Rectal smooth muscle tissue (tissue), 1 donor: ENCODE measurements at regions not wholly inside any gene's neighbourhood (a gene's known extent, or its start where the extent isn't known, plus 50 kb on each side); places are given as distances from the start of the nearest gene placed in this dataset.
"Not testable (repeated sequence)": the region's sequence is repeated elsewhere in the genome, so short reads cannot be mapped to it uniquely, and the experiment has no call there.

ENCODE experiments used
- H3K27ac ChIP-seq: one replicate; pipeline ENCODE4 v1.7.0; 2013; ENCODE audit warnings: low read depth, low read length, inconsistent platforms
- H3K27me3 ChIP-seq: one replicate; pipeline ENCODE4 v1.7.0; 2013; ENCODE audit warnings: low read length; ENCODE audit not compliant: control insufficient read depth, insufficient read depth
- H3K36me3 ChIP-seq: one replicate; pipeline ENCODE4 v1.7.0; 2013; ENCODE audit warnings: low read length; ENCODE audit not compliant: control insufficient read depth, insufficient read depth
- H3K4me1 ChIP-seq: one replicate; pipeline ENCODE4 v1.7.0; 2013; ENCODE audit warnings: low read length; ENCODE audit not compliant: control insufficient read depth, insufficient read depth
- H3K4me3 ChIP-seq: one replicate; pipeline ENCODE4 v1.7.0; 2013; ENCODE audit warnings: low read length
- H3K9ac ChIP-seq: one replicate; pipeline ENCODE4 v1.7.0; 2013; ENCODE audit warnings: low read length

DNA sequence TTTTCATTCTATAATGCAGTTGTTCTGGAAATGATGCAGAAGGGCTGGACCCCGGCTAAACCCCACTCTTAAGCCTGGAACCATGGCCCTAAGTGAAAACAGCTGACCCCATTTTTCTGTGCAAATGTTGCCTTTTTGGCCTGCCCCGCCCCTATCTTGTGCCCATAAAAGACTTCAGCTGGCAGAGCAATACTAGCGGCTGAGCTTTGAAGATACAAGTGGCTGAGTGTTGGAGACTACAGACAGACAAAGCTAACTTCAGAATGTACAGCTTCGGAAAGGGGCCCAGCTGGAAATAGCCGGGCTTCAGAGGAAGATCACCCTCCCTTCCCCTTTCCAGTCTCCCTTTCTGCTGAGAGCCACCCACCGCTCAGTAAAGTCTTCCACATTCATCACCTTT, 258.6 kb upstream of the SPTLC3 start:
- Histone ChIP-seq H3K4me1 (no peaks in the 10 kb centered on the region), H3K27ac (no peak overlapping the region), H3K36me3 (no peaks in the 10 kb centered on the region), H3K9ac (no peak overlapping the region), H3K4me3 (no peak overlapping the region), H3K27me3 (no peaks in the 10 kb centered on the region)

DNA sequence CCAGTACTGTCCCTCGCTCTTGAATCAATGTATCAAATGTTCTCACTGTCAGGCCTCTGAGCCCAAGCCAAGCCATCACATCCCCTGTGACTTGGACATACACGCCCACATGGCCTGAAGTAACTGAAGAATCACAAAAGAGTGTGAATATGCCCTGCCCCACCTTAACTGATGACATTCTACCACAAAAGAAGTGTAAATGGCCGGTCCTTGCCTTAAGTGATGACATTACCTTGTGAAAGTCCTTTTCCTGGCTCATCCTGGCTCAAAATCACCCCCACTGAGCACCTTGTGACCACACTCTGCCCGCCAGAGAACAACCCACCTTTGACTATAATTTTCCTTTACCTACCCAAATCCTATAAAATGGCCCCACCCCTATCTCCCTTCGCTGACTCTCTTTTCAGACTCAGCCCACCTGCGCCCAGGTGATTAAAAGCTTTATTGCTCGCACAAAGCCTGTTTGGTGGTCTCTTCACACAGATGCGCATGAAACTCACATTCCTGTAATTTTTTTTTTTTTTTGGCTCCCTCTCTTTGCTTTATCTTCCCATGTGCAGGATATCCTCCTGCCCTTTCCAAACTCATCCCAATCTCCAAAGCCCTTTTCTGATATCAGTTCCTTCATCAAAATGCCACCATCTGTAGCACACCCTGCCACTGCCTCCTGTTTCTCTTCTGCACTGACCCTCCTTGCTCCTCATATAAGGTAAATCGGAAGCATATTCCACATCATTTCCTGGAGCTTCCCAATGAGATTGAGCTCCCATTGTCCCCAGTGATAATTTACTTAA, 255.7 kb upstream of the SPTLC3 start:
- H3K4me1 ChIP-seq, H3K4me3 ChIP-seq: not testable (repeated sequence)

DNA sequence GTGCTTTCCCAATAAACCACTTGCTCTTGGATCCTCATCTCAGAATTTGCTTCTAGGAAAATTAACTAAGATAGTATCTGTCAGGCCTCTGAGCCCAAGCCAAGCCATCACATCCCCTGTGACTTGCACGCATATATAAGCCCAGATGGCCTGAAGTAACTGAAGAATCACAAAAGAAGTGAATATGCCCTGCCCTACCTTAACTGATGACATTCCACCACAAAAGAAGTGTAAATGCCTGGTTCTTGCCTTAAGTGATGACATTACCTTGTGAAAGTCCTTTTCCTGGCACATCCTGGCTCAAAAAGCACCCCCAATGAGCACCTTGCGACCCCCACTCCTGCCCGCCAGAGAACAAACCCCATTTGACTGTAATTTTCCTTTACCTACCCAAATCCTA, 255.0 kb upstream of the SPTLC3 start:
- not testable (repeated sequence) for H3K9ac ChIP-seq, H3K4me1 ChIP-seq, H3K4me3 ChIP-seq, H3K27ac ChIP-seq, H3K27me3 ChIP-seq, H3K36me3 ChIP-seq

More for the DNA sequence above, 255.7 kb upstream of the SPTLC3 start:
- not testable (repeated sequence) for H3K9ac ChIP-seq, H3K36me3 ChIP-seq, H3K27ac ChIP-seq, H3K27me3 ChIP-seq

DNA sequence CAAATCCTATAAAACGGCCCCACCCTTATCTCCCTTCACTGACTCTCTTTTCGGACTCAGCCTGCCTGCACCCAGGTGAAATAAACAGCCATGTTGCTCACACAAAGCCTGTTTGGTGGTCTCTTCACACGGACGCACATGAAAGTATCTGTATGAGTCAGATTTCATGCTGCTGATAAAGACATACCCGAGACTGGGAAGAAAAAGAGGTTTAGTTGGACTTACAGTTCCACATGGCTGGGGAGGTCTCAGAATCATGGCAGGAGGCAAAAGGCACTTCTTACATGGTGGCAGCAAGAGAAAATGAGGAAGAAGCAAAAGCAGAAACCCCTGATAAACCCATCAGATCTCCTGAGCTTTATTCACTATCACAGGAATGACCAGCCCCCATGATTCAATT, 249.3 kb upstream of the SPTLC3 start:
- H3K27me3 ChIP-seq, H3K4me3 ChIP-seq, H3K27ac ChIP-seq, H3K4me1 ChIP-seq, H3K36me3 ChIP-seq, H3K9ac ChIP-seq: not testable (repeated sequence)

DNA sequence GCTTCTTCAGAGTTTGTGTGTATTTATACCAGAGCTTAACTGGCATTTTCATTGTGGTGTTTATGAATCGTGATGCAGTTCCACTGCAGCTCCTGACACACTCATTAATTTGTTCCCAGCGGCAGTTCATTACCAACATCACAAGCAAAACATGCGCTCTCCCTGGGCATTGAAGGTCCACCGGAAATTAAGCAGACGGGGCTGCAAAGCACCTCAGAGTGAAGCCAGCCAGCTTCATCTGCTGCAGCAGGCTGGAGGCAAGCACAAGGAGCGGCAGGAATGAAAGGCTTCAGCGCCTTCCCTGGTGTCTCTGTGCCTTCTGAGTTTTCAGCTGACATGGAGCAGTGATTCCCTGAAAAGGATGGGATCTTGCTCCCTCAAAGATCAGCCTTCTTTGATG, 246.0 kb upstream of the SPTLC3 start:
- Histone ChIP-seq H3K9ac (no peak overlapping the region), H3K4me3 (peak overlapping the region; percentile 40), H3K4me1 (peaks cover 2% of the 10 kb centered on the region), H3K27me3 (no peaks in the 10 kb centered on the region), H3K27ac (no peak overlapping the region), H3K36me3 (no peaks in the 10 kb centered on the region)

DNA sequence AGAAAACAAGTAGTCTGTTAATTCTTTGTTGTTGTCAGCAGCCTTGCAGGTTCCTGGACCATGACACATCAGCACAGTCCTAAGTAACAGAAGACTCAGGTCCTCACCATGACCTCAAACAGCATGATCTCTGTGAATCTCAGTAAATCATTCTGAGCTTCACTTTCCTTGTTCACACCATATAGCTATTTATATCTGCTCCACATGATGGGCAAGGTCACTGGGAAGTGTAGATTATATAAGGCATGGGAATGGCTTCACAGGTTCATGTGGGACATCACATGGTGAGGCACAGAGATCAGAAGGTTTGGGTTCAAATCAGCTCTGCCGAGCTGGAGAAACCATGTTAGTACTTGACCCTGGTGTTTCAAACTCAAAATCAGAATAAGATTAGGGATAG, 245.4 kb upstream of the SPTLC3 start:
- Histone ChIP-seq H3K27me3 (no peaks in the 10 kb centered on the region), H3K36me3 (no peaks in the 10 kb centered on the region), H3K27ac (no peak overlapping the region), H3K4me1 (peaks cover 2% of the 10 kb centered on the region), H3K9ac (no peak overlapping the region), H3K4me3 (no peak overlapping the region)

DNA sequence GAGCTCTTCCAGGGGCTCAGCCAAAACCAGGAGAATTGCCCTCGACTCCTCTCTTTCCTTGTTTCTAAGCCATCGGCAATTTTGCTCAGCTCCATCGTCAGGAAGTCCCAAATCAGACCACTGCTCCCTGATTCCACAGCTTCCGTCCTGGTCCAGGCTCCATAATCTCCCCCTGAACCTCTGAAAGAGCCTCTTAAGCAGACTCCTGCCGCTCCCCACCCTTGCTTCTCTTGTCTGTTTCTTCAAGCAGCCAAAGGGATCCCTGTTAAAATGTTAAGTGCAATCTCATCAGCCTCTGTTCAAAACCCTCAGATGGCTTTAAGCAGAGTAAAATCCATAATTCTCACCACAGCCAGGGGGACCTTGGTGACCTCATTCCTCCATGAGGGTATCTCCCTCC, 244.7 kb upstream of the SPTLC3 start:
- Histone ChIP-seq H3K4me3 (no peak overlapping the region), H3K36me3 (no peaks in the 10 kb centered on the region), H3K9ac (no peak overlapping the region), H3K27me3 (no peaks in the 10 kb centered on the region), H3K27ac (no peak overlapping the region), H3K4me1 (peaks cover 2% of the 10 kb centered on the region)

DNA sequence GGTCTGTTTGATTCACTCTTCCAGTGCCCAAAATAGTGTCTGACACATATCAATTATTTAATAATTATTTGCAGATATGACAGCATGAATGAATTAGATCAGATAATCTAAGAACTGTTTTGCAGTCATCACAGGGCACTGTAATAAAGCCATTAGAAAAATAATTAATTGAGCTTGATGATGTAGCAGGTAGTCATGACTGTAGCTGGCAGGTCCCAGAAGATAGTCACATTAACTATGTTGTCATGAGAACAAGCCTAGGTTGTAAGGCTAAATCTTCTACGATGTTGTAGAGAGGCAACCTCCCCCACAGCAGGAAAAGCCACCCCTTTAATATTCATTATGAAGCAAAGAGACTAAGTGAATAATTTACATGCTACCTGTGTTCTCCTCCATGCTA, 243.9 kb upstream of the SPTLC3 start:
- Histone ChIP-seq H3K36me3 (no peaks in the 10 kb centered on the region), H3K9ac (no peak overlapping the region), H3K27me3 (no peaks in the 10 kb centered on the region), H3K4me1 (peaks cover 2% of the 10 kb centered on the region), H3K4me3 (no peak overlapping the region), H3K27ac (no peak overlapping the region)

DNA sequence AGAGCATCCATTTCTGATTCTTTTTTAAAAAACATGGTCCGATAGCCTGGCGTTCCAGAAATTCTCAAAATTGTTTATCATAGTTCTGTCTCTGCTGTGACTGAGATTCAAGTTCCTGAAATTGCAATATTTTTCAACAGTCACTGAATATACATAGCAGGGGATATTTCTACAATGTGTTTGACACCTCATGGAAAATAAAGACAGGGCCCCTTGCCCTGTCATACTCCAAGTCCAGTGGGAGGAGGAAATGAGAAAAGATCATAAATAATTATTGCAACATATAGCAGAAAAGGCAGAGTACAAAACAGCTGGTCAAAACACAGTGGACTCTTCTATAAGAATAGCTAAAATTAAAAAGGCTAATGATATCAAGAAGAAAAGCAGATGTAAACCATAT, 234.8 kb upstream of the SPTLC3 start:
- Histone ChIP-seq H3K27ac (no peak overlapping the region), H3K4me1 (no peaks in the 10 kb centered on the region), H3K9ac (no peak overlapping the region), H3K4me3 (no peak overlapping the region), H3K36me3 (no peaks in the 10 kb centered on the region), H3K27me3 (no peaks in the 10 kb centered on the region)

DNA sequence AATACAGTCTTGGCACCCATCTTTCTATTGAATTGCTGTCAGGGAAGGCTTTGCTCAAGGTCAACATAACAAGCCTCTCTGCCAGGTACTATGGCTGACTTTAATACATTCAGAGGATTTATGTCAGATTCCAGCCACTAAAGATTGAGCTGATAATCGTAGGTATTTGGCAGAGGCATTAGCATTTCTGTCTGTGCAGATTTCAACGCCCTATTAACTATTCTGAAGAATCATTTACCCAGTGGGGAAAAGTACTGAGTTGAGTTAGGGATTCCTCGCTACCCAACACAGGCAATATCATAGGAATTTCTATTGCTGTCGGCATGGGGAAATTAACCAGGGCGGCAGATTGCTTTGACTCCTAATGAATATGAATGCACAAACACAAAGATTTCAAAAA, 233.7 kb upstream of the SPTLC3 start:
- no peaks in the 10 kb centered on the region for H3K36me3 ChIP-seq
- H3K9ac ChIP-seq = no peak overlapping the region
- no peaks in the 10 kb centered on the region for H3K27me3 ChIP-seq
- no peaks in the 10 kb centered on the region for H3K4me1 ChIP-seq
- H3K4me3 ChIP-seq = no peak overlapping the region
- no peak overlapping the region for H3K27ac ChIP-seq

DNA sequence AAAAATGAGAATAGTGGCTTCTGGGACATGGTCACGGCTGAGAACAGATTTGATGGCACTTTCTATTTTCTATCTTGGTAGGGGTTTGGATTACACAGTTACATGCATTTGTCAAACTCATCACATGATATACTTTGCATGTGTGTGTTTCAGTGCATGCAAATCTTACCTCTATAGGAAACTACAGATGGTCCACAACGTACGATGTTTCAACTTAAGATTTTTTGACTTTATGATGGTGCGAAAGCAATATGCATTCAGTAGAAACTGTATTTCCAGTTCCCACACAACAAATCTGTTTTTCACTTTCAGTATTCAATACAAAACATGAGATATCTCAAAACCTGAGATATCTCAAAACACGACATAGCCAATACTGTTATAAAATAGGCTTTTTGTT, 231.8 kb upstream of the SPTLC3 start:
- no peaks in the 10 kb centered on the region for H3K4me1 ChIP-seq
- no peaks in the 10 kb centered on the region for H3K27me3 ChIP-seq
- no peak overlapping the region for H3K9ac ChIP-seq
- H3K36me3 ChIP-seq = no peaks in the 10 kb centered on the region
- no peak overlapping the region for H3K27ac ChIP-seq
- H3K4me3 ChIP-seq = no peak overlapping the region

DNA sequence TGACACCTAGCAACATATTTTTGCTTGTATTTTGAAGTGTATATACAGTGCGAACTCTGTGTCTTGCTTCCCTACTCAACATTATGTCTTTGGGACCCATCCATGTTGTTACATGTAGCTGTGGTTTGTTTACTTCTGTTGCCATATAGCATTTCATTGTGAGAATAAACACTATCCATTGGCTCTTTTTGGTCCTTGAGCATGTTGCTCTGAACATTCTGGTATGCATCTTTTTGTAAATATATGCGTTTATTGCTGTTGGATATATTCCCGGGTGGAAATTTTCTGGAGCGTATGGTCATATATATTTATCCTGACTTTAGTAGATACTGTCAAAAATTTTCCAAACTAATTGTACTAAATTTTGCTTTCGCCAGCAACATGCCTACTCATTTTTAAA, 222.5 kb upstream of the SPTLC3 start:
- Histone ChIP-seq H3K36me3 (no peaks in the 10 kb centered on the region), H3K27me3 (no peaks in the 10 kb centered on the region), H3K4me1 (no peaks in the 10 kb centered on the region), H3K9ac (no peak overlapping the region), H3K4me3 (no peak overlapping the region), H3K27ac (no peak overlapping the region)

DNA sequence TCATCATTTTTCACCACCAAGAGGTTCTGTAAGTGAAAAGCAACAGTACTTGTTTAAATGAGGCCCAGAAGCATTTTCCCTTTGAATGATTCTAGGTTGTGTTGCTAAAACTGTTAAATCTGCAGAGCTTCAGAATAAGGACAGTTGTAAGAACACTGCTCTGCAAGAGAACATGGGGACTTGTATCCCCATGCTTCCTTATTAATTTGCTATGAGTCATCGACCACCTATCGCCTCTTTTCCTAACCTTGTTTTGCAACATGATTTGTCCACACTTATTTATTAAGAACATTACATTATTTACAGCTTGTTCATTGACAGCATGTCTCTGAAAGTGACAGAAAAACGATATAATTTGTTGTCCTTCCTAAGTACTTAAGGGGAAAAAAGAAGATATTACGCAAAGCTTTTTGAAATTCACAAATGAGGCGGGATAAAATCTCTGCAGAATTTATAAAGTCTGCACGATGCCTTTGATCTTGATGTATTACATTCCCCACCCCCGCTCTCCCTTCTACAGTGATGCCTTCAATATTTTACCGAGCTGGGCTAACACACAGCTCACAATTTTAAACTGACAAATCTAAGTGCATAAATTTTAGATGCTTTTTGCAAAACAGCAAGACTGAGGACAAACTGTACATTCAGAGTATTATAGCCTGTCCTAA, 220.0 kb upstream of the SPTLC3 start:
- Histone ChIP-seq H3K9ac (no peak overlapping the region), H3K36me3 (no peaks in the 10 kb centered on the region), H3K27ac (no peak overlapping the region), H3K4me3 (no peak overlapping the region), H3K4me1 (no peaks in the 10 kb centered on the region), H3K27me3 (no peaks in the 10 kb centered on the region)
